ENCODE measurements at regions not wholly inside any gene's neighbourhood (a gene's known extent, or its start where the extent isn't known, plus 50 kb on each side); places are given as distances from the start of the nearest gene placed in this dataset.
"Not testable (repeated sequence)": the region's sequence is repeated elsewhere in the genome, so short reads cannot be mapped to it uniquely, and the experiment has no call there.

- no peak for DNase-seq
- TF ChIP-seq CTCF (IDR thresholded peaks at IDR 0.05; ENCODE audit: borderline replicate concordance): no peak
- Histone ChIP-seq H3K36me3 (no peaks in the 10 kb centered on the region), H3K4me3 (no peak overlapping the region), H3K27ac (replicated peaks) (no peak overlapping the region), H3K9me3 (replicated peaks) (no peaks in the 10 kb centered on the region), H3K27me3 (ENCODE audit: low read depth) (peaks cover 9% of the 10 kb centered on the region), H3K4me1 (peaks cover 15% of the 10 kb centered on the region)
- intact Hi-C loops (cut with micrococcal nuclease): no loop called here
These were observed 100.9 kb upstream of the CCDC91 start for GRCh38 chr12:28089338-28089737.

- no peak for TF ChIP-seq CTCF (IDR thresholded peaks at IDR 0.05; ENCODE audit: borderline replicate concordance)
- H3K27ac ChIP-seq (replicated peaks): no peak overlapping the region
- no peaks in the 10 kb centered on the region for H3K9me3 ChIP-seq (replicated peaks)
- no peak for DNase-seq
- peaks cover 15% of the 10 kb centered on the region for H3K4me1 ChIP-seq
- no peaks in the 10 kb centered on the region for H3K27me3 ChIP-seq (ENCODE audit: low read depth)
- no peak overlapping the region for H3K4me3 ChIP-seq
- intact Hi-C loops (cut with micrococcal nuclease): no loop called here
- H3K36me3 ChIP-seq: no peaks in the 10 kb centered on the region
These were observed 99.4 kb upstream of the CCDC91 start for GRCh38 chr12:28090835-28091234.

- Histone ChIP-seq H3K9me3 (replicated peaks) (no peaks in the 10 kb centered on the region), H3K36me3 (no peaks in the 10 kb centered on the region), H3K27ac (replicated peaks) (no peak overlapping the region), H3K4me1 (peaks cover 15% of the 10 kb centered on the region), H3K4me3 (no peak overlapping the region), H3K27me3 (ENCODE audit: low read depth) (no peaks in the 10 kb centered on the region)
- intact Hi-C loops (cut with micrococcal nuclease): no loop called here
- no peak for TF ChIP-seq CTCF (IDR thresholded peaks at IDR 0.05; ENCODE audit: borderline replicate concordance)
- no peak for DNase-seq
These were observed 97.9 kb upstream of the CCDC91 start for GRCh38 chr12:28092396-28092795.

- H3K4me1 ChIP-seq: no peaks in the 10 kb centered on the region
- intact Hi-C loops (cut with micrococcal nuclease): no loop called here
- H3K27me3 ChIP-seq (ENCODE audit: low read depth): no peaks in the 10 kb centered on the region
- H3K27ac ChIP-seq (replicated peaks): no peak overlapping the region
- TF ChIP-seq CTCF (IDR thresholded peaks at IDR 0.05; ENCODE audit: borderline replicate concordance): no peak
- H3K4me3 ChIP-seq: no peak overlapping the region
- H3K9me3 ChIP-seq (replicated peaks): no peaks in the 10 kb centered on the region
- no peak for DNase-seq
- no peaks in the 10 kb centered on the region for H3K36me3 ChIP-seq
These were observed 93.6 kb upstream of the CCDC91 start for GRCh38 chr12:28096649-28097048.

GRCh38 chr12:28097221-28097620, 93.0 kb upstream of the CCDC91 start:
- intact Hi-C loops (cut with micrococcal nuclease): no loop called here
- no peak overlapping the region for H3K4me3 ChIP-seq
- no peaks in the 10 kb centered on the region for H3K4me1 ChIP-seq
- no peak for DNase-seq
- H3K9me3 ChIP-seq (replicated peaks): no peaks in the 10 kb centered on the region
- H3K36me3 ChIP-seq: no peaks in the 10 kb centered on the region
- no peak for TF ChIP-seq CTCF (IDR thresholded peaks at IDR 0.05; ENCODE audit: borderline replicate concordance)
- H3K27ac ChIP-seq (replicated peaks): no peak overlapping the region
- no peaks in the 10 kb centered on the region for H3K27me3 ChIP-seq (ENCODE audit: low read depth)

- DNase-seq; H3K27ac ChIP-seq (replicated peaks); H3K36me3 ChIP-seq; H3K9me3 ChIP-seq (replicated peaks); intact Hi-C loops (cut with micrococcal nuclease); H3K4me3 ChIP-seq; H3K4me1 ChIP-seq; H3K27me3 ChIP-seq (ENCODE audit: low read depth): not testable (repeated sequence)
These were observed 91.0 kb upstream of the CCDC91 start for GRCh38 chr12:28099245-28099644.
